Gastroesophageal sphincter (tissue), 3 donors: ENCODE measurements at regions not wholly inside any gene's neighbourhood (a gene's known extent, or its start where the extent isn't known, plus 50 kb on each side); places are given as distances from the start of the nearest gene placed in this dataset.

Source experiments
- CTCF ChIP-seq, 4 experiments: fragments of 200-600 bp in 2 of 4; fragments of 450-650 bp in 2 of 4; sonication (generic) in 1 of 4; IDR thresholded peaks; one replicate each; pipeline ENCODE4 v1.5.1; 2017 to 2019; ENCODE audit warnings: antibody characterized with exemption in 4 of 4, mild to moderate bottlenecking in 2 of 4, moderate library complexity in 2 of 4
- EP300 ChIP-seq: sonication (generic); formaldehyde crosslinking; IDR thresholded peaks from one replicate; pipeline ENCODE4 v1.6.1; 2017; ENCODE audit warnings: antibody characterized with exemption, mild to moderate bottlenecking
- POLR2AphosphoS5 ChIP-seq: sonication (generic); formaldehyde crosslinking; IDR thresholded peaks from one replicate; pipeline ENCODE4 v1.6.1; 2017; ENCODE audit warnings: antibody characterized with exemption

- TF ChIP-seq EP300 (no peak), CTCF (IDR thresholded peaks at IDR 0.05) (no peak), POLR2AphosphoS5 (no peak)
Observed at GRCh38 chr11:97345032-97345431, 955.2 kb downstream of the JRKL start.
